Trophoblast cell (in vitro differentiated cells and primary cell): ENCODE measurements at regions not wholly inside any gene's neighbourhood (a gene's known extent, or its start where the extent isn't known, plus 50 kb on each side); places are given as distances from the start of the nearest gene placed in this dataset.

ENCODE experiments used
- DNase-seq, 2 donors: peaks; one replicate each; pipeline ENCODE4 v3.0.0-alpha.2; 2016
- H2AFZ ChIP-seq: 2 replicates; pipeline ENCODE4 v1.6.1; 2013; ENCODE audit warnings: low read length, moderate library complexity, mild to moderate bottlenecking; ENCODE audit not compliant: insufficient read depth, poor library complexity
- H2AK5ac ChIP-seq: 2 replicates; pipeline ENCODE4 v1.6.1; 2013; ENCODE audit warnings: mild to moderate bottlenecking, low read length
- H2BK120ac ChIP-seq: 2 replicates; pipeline ENCODE4 v1.6.1; 2013; ENCODE audit warnings: low read length, mild to moderate bottlenecking, moderate library complexity; ENCODE audit not compliant: insufficient read depth, poor library complexity
- H2BK12ac ChIP-seq: 2 replicates; pipeline ENCODE4 v1.6.1; 2013; ENCODE audit warnings: mild to moderate bottlenecking, low read length, moderate library complexity
- H2BK5ac ChIP-seq: 2 replicates; pipeline ENCODE4 v1.6.1; 2013; ENCODE audit warnings: low read length, low read depth, moderate library complexity, mild to moderate bottlenecking; ENCODE audit not compliant: poor library complexity
- H3K14ac ChIP-seq: 2 replicates; pipeline ENCODE4 v1.6.1; 2013; ENCODE audit warnings: mild to moderate bottlenecking, low read length
- H3K18ac ChIP-seq: 2 replicates; pipeline ENCODE4 v1.6.1; 2013; ENCODE audit warnings: mild to moderate bottlenecking, low read length
- H3K23ac ChIP-seq: 2 replicates; pipeline ENCODE4 v1.6.1; 2013; ENCODE audit warnings: low read length
- H3K27ac ChIP-seq: 2 replicates; pipeline ENCODE4 v1.5.1; 2013; ENCODE audit warnings: low read depth, mild to moderate bottlenecking, inconsistent platforms, low read length, moderate library complexity
- H3K27me3 ChIP-seq: 2 replicates; pipeline ENCODE4 v1.6.1; 2013; ENCODE audit warnings: inconsistent platforms, mild to moderate bottlenecking, low read length, moderate library complexity; ENCODE audit not compliant: insufficient read depth
- H3K36me3 ChIP-seq, 2 experiments: 1 replicate in 1 of 2; 2 replicates in 1 of 2; pipeline ENCODE4 v1.6.1; 2013; ENCODE audit warnings: low read length in 2 of 2, mild to moderate bottlenecking in 2 of 2, moderate library complexity in 1 of 2; ENCODE audit not compliant: insufficient read depth in 2 of 2, control insufficient read depth in 1 of 2
- H3K4ac ChIP-seq: 2 replicates; pipeline ENCODE4 v1.6.1; 2013; ENCODE audit warnings: low read depth, mild to moderate bottlenecking, low read length, moderate library complexity
- H3K4me1 ChIP-seq, 2 experiments: 1 replicate in 1 of 2; 2 replicates in 1 of 2; pipeline ENCODE4 v1.6.1; 2013; ENCODE audit warnings: low read length in 2 of 2, mild to moderate bottlenecking in 2 of 2, moderate library complexity in 1 of 2; ENCODE audit not compliant: insufficient read depth in 2 of 2, control insufficient read depth in 1 of 2
- H3K4me2 ChIP-seq: 2 replicates; pipeline ENCODE4 v1.6.1; 2013; ENCODE audit warnings: inconsistent platforms, mild to moderate bottlenecking, low read length, moderate library complexity
- H3K4me3 ChIP-seq: 2 replicates; pipeline ENCODE4 v1.5.1; 2013; ENCODE audit warnings: mild to moderate bottlenecking, low read depth, low read length, inconsistent platforms
- H3K79me1 ChIP-seq: one replicate; pipeline ENCODE4 v1.6.1; 2013; ENCODE audit warnings: low read length
- H3K79me2 ChIP-seq: 2 replicates; pipeline ENCODE4 v1.6.1; 2013; ENCODE audit warnings: low read length, mild to moderate bottlenecking; ENCODE audit not compliant: control insufficient read depth, insufficient read depth, poor library complexity
- H3K9ac ChIP-seq: 2 replicates; pipeline ENCODE4 v1.6.1; 2013; ENCODE audit warnings: mild to moderate bottlenecking, low read length
- H3K9me3 ChIP-seq: 2 replicates; pipeline ENCODE4 v1.6.1; 2013; ENCODE audit warnings: low read depth, mild to moderate bottlenecking, control low read depth, inconsistent platforms, low read length; ENCODE audit not compliant: insufficient read depth
- H4K12ac ChIP-seq: 2 replicates; pipeline ENCODE4 v1.6.1; 2013; ENCODE audit warnings: low read depth, mild to moderate bottlenecking, low read length, moderate library complexity
- H4K8ac ChIP-seq: 2 replicates; pipeline ENCODE4 v1.6.1; 2013; ENCODE audit warnings: low read depth, mild to moderate bottlenecking, low read length, moderate library complexity
- H4K91ac ChIP-seq: one replicate; pipeline ENCODE4 v1.6.1; 2013; ENCODE audit warnings: low read depth, mild to moderate bottlenecking, low read length, moderate library complexity
- WGBS: extraction: QIAGEN DNeasy Blood & Tissue Kit; methylation state at CpG from one replicate; pipeline ENCODE4 v1.1.7; 2013; ENCODE audit warnings: missing lambda C conversion rate; ENCODE audit not compliant: insufficient read length, insufficient coverage; ENCODE audit errors: extremely low coverage; 5-methylcytosine and 5-hydroxymethylcytosine counted together

DNA sequence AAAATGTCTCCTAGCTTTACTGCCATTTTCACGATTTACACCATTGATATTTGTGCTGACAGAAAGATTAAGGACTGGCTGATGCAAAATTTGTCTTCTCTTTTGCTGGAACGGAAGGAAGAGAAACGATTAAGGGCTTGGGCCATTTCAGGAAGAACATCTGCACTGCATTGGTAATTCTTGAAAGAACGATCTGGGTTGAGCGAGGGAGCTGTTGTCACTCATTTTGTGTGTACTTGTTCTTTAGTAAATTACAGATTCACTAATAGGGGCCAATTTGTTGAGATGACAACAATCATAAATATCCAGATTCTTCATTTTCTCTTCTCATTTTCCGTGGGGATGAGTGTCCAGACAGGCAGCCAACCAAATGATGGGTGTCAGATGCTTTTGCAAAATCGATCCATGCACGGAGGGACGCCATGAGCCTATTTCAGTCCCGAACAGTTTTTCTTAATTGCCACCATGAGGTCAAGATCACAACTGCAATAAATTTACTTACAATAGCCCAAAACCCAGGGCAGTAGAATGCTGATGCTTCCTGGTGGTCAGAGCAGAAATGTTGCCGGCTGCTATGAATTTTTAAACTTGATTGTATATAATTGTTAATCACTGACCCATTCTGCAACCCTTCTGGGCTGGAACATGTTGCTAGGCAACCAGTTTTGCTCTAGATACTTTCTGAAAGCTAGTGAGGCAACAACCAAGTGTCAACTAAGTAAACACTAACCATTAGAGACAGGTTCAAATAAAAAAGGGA, 132.4 kb upstream of the TIAM1 start:
- H3K4me1 ChIP-seq: no peaks in the 10 kb centered on the region
- H4K12ac ChIP-seq: no peak overlapping the region
- no peak overlapping the region for H3K9ac ChIP-seq
- H3K14ac ChIP-seq: no peak overlapping the region
- H3K9me3 ChIP-seq: peaks cover 4% of the 10 kb centered on the region
- no peak overlapping the region for H3K4me2 ChIP-seq
- H2BK12ac ChIP-seq: no peak overlapping the region
- H3K79me1 ChIP-seq: no peaks in the 10 kb centered on the region
- H3K4me3 ChIP-seq: no peak overlapping the region
- no peak overlapping the region for H4K8ac ChIP-seq
- WGBS: no CpG with 5 or more reads among the region's 11 CpGs
- no peak for DNase-seq
- H2BK5ac ChIP-seq: no peak overlapping the region
- no peak overlapping the region for H4K91ac ChIP-seq
- no peaks in the 10 kb centered on the region for H3K36me3 ChIP-seq
- H3K27me3 ChIP-seq: no peaks in the 10 kb centered on the region
- H3K23ac ChIP-seq: no peak overlapping the region
- no peak overlapping the region for H3K27ac ChIP-seq
- H3K18ac ChIP-seq: no peak overlapping the region
- no peak overlapping the region for H2AFZ ChIP-seq
- no peaks in the 10 kb centered on the region for H3K79me2 ChIP-seq
- no peak overlapping the region for H2AK5ac ChIP-seq
- H3K4ac ChIP-seq: no peak overlapping the region
- no peak overlapping the region for H2BK120ac ChIP-seq

DNA sequence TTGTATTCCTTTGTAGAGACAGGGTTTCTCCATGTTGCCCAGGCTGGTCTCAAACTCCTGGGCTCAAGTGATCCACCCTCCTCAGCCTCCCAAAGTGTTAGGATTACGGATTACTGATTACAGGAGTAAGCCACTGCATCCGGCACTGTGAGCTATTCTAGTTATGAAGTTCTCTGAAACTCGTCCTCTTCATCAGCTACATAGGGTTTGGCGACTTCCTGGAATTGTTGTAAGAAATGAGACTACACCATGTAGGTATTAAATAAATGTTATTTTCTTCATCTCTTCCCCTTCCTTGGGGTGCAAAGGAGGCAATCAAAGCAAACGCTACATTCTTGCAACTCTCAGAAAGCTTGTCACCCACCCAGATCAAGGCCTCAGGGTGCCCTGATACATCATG, 131.2 kb upstream of the TIAM1 start:
- Histone ChIP-seq H3K27me3 (no peaks in the 10 kb centered on the region), H2BK12ac (no peak overlapping the region), H2AK5ac (no peak overlapping the region), H3K79me2 (no peaks in the 10 kb centered on the region), H3K4ac (no peak overlapping the region), H3K9ac (no peak overlapping the region), H3K4me3 (no peak overlapping the region), H3K36me3 (no peaks in the 10 kb centered on the region), H2BK5ac (no peak overlapping the region), H4K91ac (no peak overlapping the region), H4K8ac (no peak overlapping the region), H3K27ac (no peak overlapping the region), H3K9me3 (peaks cover 2% of the 10 kb centered on the region), H2AFZ (no peak overlapping the region), H3K4me1 (no peaks in the 10 kb centered on the region), H3K14ac (no peak overlapping the region), H3K4me2 (no peak overlapping the region), H3K79me1 (no peaks in the 10 kb centered on the region), H3K23ac (no peak overlapping the region), H2BK120ac (no peak overlapping the region), H3K18ac (no peak overlapping the region), H4K12ac (no peak overlapping the region)
- WGBS: no CpG with 5 or more reads among the region's 5 CpGs
- no peak for DNase-seq

- H3K14ac ChIP-seq: no peak overlapping the region
- WGBS: no CpG with 5 or more reads among the region's 8 CpGs
Measured at GRCh38 chr21:31473685-31474345, 129.8 kb upstream of the TIAM1 start.

DNA sequence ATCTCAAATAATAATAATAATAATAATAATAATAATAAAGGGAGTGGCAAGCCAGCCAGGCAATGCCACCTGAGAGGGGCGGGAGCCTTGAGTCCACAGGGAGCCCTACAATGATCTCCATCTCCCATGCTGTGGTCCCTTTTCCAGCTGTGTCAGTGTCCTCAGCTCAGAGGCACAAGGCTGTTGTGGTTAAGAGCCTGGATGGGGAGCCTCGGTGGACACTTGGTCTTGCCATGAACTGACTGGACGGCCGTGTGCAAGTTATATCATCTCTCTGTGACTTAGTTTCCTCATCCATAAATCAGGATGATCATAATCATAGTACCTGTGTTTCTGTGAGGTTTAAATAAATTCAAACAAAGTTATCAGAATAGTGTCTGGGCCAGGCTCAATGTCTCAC, 127.8 kb upstream of the TIAM1 start:
- H2BK120ac ChIP-seq: no peak overlapping the region
- H3K27ac ChIP-seq: no peak overlapping the region
- no peak overlapping the region for H3K14ac ChIP-seq
- H3K18ac ChIP-seq: no peak overlapping the region
- H2AK5ac ChIP-seq: no peak overlapping the region
- H3K9ac ChIP-seq: no peak overlapping the region
- H2AFZ ChIP-seq: no peak overlapping the region
- no peak overlapping the region for H3K4me3 ChIP-seq
- no peak overlapping the region for H4K12ac ChIP-seq
- WGBS: no CpG with 5 or more reads among the region's 4 CpGs
- H3K4me1 ChIP-seq: no peaks in the 10 kb centered on the region
- H3K23ac ChIP-seq: no peak overlapping the region
- H2BK12ac ChIP-seq: no peak overlapping the region
- no peaks in the 10 kb centered on the region for H3K27me3 ChIP-seq
- H3K79me2 ChIP-seq: no peaks in the 10 kb centered on the region
- H4K8ac ChIP-seq: no peak overlapping the region
- DNase-seq: no peak
- H4K91ac ChIP-seq: no peak overlapping the region
- no peak overlapping the region for H3K4ac ChIP-seq
- no peak overlapping the region for H2BK5ac ChIP-seq
- H3K4me2 ChIP-seq: no peak overlapping the region
- no peaks in the 10 kb centered on the region for H3K79me1 ChIP-seq
- H3K36me3 ChIP-seq: no peaks in the 10 kb centered on the region
- peaks cover 2% of the 10 kb centered on the region for H3K9me3 ChIP-seq

More at GRCh38 chr21:31473685-31474345, 129.8 kb upstream of the TIAM1 start:
- Histone ChIP-seq H3K36me3 (no peaks in the 10 kb centered on the region), H3K18ac (no peak overlapping the region), H3K4me1 (no peaks in the 10 kb centered on the region), H2BK12ac (no peak overlapping the region), H3K27me3 (no peaks in the 10 kb centered on the region), H3K23ac (no peak overlapping the region), H4K91ac (no peak overlapping the region), H3K9me3 (peaks cover 2% of the 10 kb centered on the region), H2BK5ac (no peak overlapping the region), H4K8ac (no peak overlapping the region), H3K4me2 (no peak overlapping the region), H4K12ac (no peak overlapping the region), H3K4me3 (no peak overlapping the region), H2BK120ac (no peak overlapping the region), H3K79me2 (no peaks in the 10 kb centered on the region), H3K27ac (no peak overlapping the region), H2AK5ac (no peak overlapping the region), H2AFZ (no peak overlapping the region), H3K4ac (no peak overlapping the region), H3K9ac (no peak overlapping the region), H3K79me1 (no peaks in the 10 kb centered on the region)
- DNase-seq: no peak
